ENCODE measurements at regions not wholly inside any gene's neighbourhood (a gene's known extent, or its start where the extent isn't known, plus 50 kb on each side); places are given as distances from the start of the nearest gene placed in this dataset.
"Not testable (repeated sequence)": the region's sequence is repeated elsewhere in the genome, so short reads cannot be mapped to it uniquely, and the experiment has no call there.

- dilution Hi-C loops (cut with HindIII; ENCODE audit: low sequenced_read_pairs, unreplicated experiment); H3K4ac ChIP-seq (ENCODE audit: low read depth, low read length); H3K4me1 ChIP-seq (ENCODE audit: control insufficient read depth, insufficient read depth, low read length); H2AK5ac ChIP-seq (ENCODE audit: low read depth, low read length); H3K56ac ChIP-seq (ENCODE audit: extremely low read depth, insufficient read depth, low read length); H3K27ac ChIP-seq (ENCODE audit: insufficient read depth, low read length); H3K4me3 ChIP-seq (ENCODE audit: insufficient read depth, low read depth, low read length); H2BK15ac ChIP-seq (ENCODE audit: low read depth, low read length); H4K8ac ChIP-seq (ENCODE audit: low read depth in 2 of 2, low read length in 2 of 2); H3K23ac ChIP-seq (ENCODE audit: low read depth, low read length); H3K14ac ChIP-seq (replicated peaks; ENCODE audit: low read depth, low read length); H3K18ac ChIP-seq (ENCODE audit: low read depth, low read length); H3K27me3 ChIP-seq (ENCODE audit: control insufficient read depth, insufficient read depth, low read length); intact Hi-C loops (cut with micrococcal nuclease); in situ Hi-C loops (cut with MboI; ENCODE audit: low sequenced_read_pairs); H2BK120ac ChIP-seq (ENCODE audit: low read depth, low read length); H2BK20ac ChIP-seq (ENCODE audit: low read depth, low read length); H3K9ac ChIP-seq (ENCODE audit: low read depth, low read length); ATAC-seq (ENCODE audit: low read depth); H3K36me3 ChIP-seq (ENCODE audit: control insufficient read depth, insufficient read depth, low read length); H3K79me1 ChIP-seq (ENCODE audit: low read depth in 1 of 2, low read length in 2 of 2); H2AK9ac ChIP-seq (replicated peaks; ENCODE audit: low read depth, low read length, poor library complexity); H3K9me3 ChIP-seq (ENCODE audit: control insufficient read depth, insufficient read depth, low read length); DNase-seq; H4K91ac ChIP-seq (ENCODE audit: insufficient read depth, low read depth, low read length); CTCF ChIA-PET; H4K20me1 ChIP-seq (ENCODE audit: insufficient read depth, low read length); POLR2A ChIA-PET (ENCODE audit: unreplicated experiment); H3K9me1 ChIP-seq (ENCODE audit: insufficient read depth, low read length); H3K4me2 ChIP-seq (ENCODE audit: low read depth, low read length); BruUV-seq (replicated peaks); H2BK5ac ChIP-seq (ENCODE audit: low read depth, low read length, poor library complexity, severe bottlenecking); H4K5ac ChIP-seq (ENCODE audit: low read depth, low read length); H2AFZ ChIP-seq (replicated peaks; ENCODE audit: low read length, poor library complexity): not testable (repeated sequence)
- 80% methylated on average over 2 of the region's 6 CpGs; no CpG with 5 or more reads in 1 of the 2 experiments for WGBS, 2 experiments (ENCODE audit: extremely low coverage in 2 of 2, insufficient read length in 1 of 2)
Observed at GRCh38 chr1:109835645-109836044, 71.9 kb upstream of the EPS8L3 start.
